ENCODE measurements at regions not wholly inside any gene's neighbourhood (a gene's known extent, or its start where the extent isn't known, plus 50 kb on each side); places are given as distances from the start of the nearest gene placed in this dataset.
"Not testable (repeated sequence)": the region's sequence is repeated elsewhere in the genome, so short reads cannot be mapped to it uniquely, and the experiment has no call there.

GRCh38 chr20:23151008-23151703, 65.0 kb upstream of the CD93 start:
- DNase-seq (ENCODE audit: low read depth): no peak

- no peak for DNase-seq (ENCODE audit: low read depth)
These were observed 64.3 kb upstream of the CD93 start for GRCh38 chr20:23150304-23151007.

- no peak for DNase-seq (ENCODE audit: low read depth)
These were observed 63.6 kb upstream of the CD93 start for GRCh38 chr20:23149623-23150279.

- DNase-seq (ENCODE audit: low read depth): no peak
These were observed 62.8 kb upstream of the CD93 start for GRCh38 chr20:23148731-23149570.

GRCh38 chr20:23147964-23148730, 62.0 kb upstream of the CD93 start:
- peak; percentile 90 for DNase-seq (ENCODE audit: low read depth)

- DNase-seq (ENCODE audit: low read depth): no peak
These were observed 61.5 kb upstream of the CD93 start for GRCh38 chr20:23147647-23147963.

- DNase-seq (ENCODE audit: low read depth): no peak
These were observed 60.9 kb upstream of the CD93 start for GRCh38 chr20:23146857-23147637.

- no peak for DNase-seq (ENCODE audit: low read depth)
These were observed 60.1 kb upstream of the CD93 start for GRCh38 chr20:23146181-23146580.

- peak; percentile 40 for DNase-seq (ENCODE audit: low read depth)
These were observed 59.2 kb upstream of the CD93 start for GRCh38 chr20:23145281-23145700.

GRCh38 chr20:23144856-23145255, 58.7 kb upstream of the CD93 start:
- DNase-seq (ENCODE audit: low read depth): no peak

GRCh38 chr20:23143986-23144690, 58.0 kb upstream of the CD93 start:
- DNase-seq (ENCODE audit: low read depth): no peak

GRCh38 chr20:23143098-23143497, 57.0 kb upstream of the CD93 start:
- peak; percentile 67 for DNase-seq (ENCODE audit: low read depth)

- no peak for DNase-seq (ENCODE audit: low read depth)
These were observed 56.3 kb upstream of the CD93 start for GRCh38 chr20:23142162-23143050.

GRCh38 chr20:23141450-23142161, 55.5 kb upstream of the CD93 start:
- no peak for DNase-seq (ENCODE audit: low read depth)

GRCh38 chr20:23140991-23141390, 54.9 kb upstream of the CD93 start:
- no peak for DNase-seq (ENCODE audit: low read depth)

- not testable (repeated sequence) for DNase-seq (ENCODE audit: low read depth)
These were observed 53.9 kb upstream of the CD93 start for GRCh38 chr20:23139984-23140383.

GRCh38 chr20:23139524-23139923, 53.4 kb upstream of the CD93 start:
- DNase-seq (ENCODE audit: low read depth): no peak

- DNase-seq (ENCODE audit: low read depth): no peak
These were observed 52.6 kb upstream of the CD93 start for GRCh38 chr20:23138682-23139081.
